ENCODE measurements at regions not wholly inside any gene's neighbourhood (a gene's known extent, or its start where the extent isn't known, plus 50 kb on each side); places are given as distances from the start of the nearest gene placed in this dataset.

GRCh38 chr9:13049223-13049622 is 230.3 kb downstream of the MPDZ start (continued):
- TF ChIP-seq ETS1 (IDR thresholded peaks at IDR 0.05), result no peak

- no peak overlapping the region for H3K27ac Mint-ChIP-seq
- no peak overlapping the region for H2AFZ ChIP-seq
- H3K36me3 ChIP-seq (ENCODE audit: insufficient read depth), result no peaks in the 10 kb centered on the region
- H3K27ac ChIP-seq (ENCODE audit: low read depth), result no peak overlapping the region
- no peaks in the 10 kb centered on the region for H4K20me1 ChIP-seq (replicated peaks; ENCODE audit: insufficient read depth)
- H3K9me3 Mint-ChIP-seq, result no peaks in the 10 kb centered on the region
- H3K4me2 ChIP-seq, result no peak overlapping the region
- no peak overlapping the region for H3K4me3 Mint-ChIP-seq
- H3K27me3 ChIP-seq (ENCODE audit: insufficient read depth), result no peaks in the 10 kb centered on the region
- H3K4me1 Mint-ChIP-seq, result peaks cover 8% of the 10 kb centered on the region; the same call in 2 of the 3 replicates
- no peaks in the 10 kb centered on the region for H3F3A ChIP-seq (replicated peaks; ENCODE audit: low read depth)
- no peak for DNase-seq (ENCODE audit: low spot score)
- no peak overlapping the region for H3K4me3 ChIP-seq
- peaks cover 2% of the 10 kb centered on the region for H3K27me3 Mint-ChIP-seq (ENCODE audit: insufficient read depth, low read depth, poor library complexity)
- H3K79me2 ChIP-seq (replicated peaks; ENCODE audit: insufficient read depth), result no peaks in the 10 kb centered on the region
- no peaks in the 10 kb centered on the region for H3K4me1 ChIP-seq (ENCODE audit: insufficient read depth)
- no peaks in the 10 kb centered on the region for H3K36me3 Mint-ChIP-seq (ENCODE audit: low read depth)
- no peak for ATAC-seq
- peaks cover 4% of the 10 kb centered on the region; the same call in 1 of the 2 replicates for H3K9me2 ChIP-seq (ENCODE audit: insufficient read depth)
- TF ChIP-seq ZNF331 (CRISPR knock-in tag; IDR thresholded peaks at IDR 0.05; ENCODE audit: low read depth), result no peak
- no peak for TF ChIP-seq POLR2AphosphoS5 (IDR thresholded peaks at IDR 0.05; ENCODE audit: low read depth)
- TF ChIP-seq CTCF (conservative IDR thresholded peaks at IDR 0.05; ENCODE audit: low read depth in 2 of 2), result no peak
- TF ChIP-seq JUNB (IDR thresholded peaks at IDR 0.05; ENCODE audit: unreplicated experiment), result no peak
- no peak for TF ChIP-seq EZH2phosphoT487 (IDR thresholded peaks at IDR 0.05; ENCODE audit: unreplicated experiment)
- TF ChIP-seq CREB1 (CRISPR knock-in tag; IDR thresholded peaks at IDR 0.05; ENCODE audit: low read depth), result no peak
- TF ChIP-seq ZNF462 (CRISPR knock-in tag; IDR thresholded peaks at IDR 0.05), result no peak
- no peak for TF ChIP-seq STAT1 (IDR thresholded peaks at IDR 0.05; ENCODE audit: unreplicated experiment)
- no peak for TF ChIP-seq EZH2 (IDR thresholded peaks at IDR 0.05; ENCODE audit: low read depth, unreplicated experiment)
- TF ChIP-seq ETS1 (IDR thresholded peaks at IDR 0.05), result no peak
- TF ChIP-seq ZNF114 (CRISPR knock-in tag; IDR thresholded peaks at IDR 0.05), result no peak
- TF ChIP-seq REST (IDR thresholded peaks at IDR 0.05; ENCODE audit: unreplicated experiment), result no peak
Measured at GRCh38 chr9:13053504-13053903, 226.0 kb downstream of the MPDZ start.

Data from GM23338 (cell line).